HL-60 (cell line): ENCODE measurements at regions not wholly inside any gene's neighbourhood (a gene's known extent, or its start where the extent isn't known, plus 50 kb on each side); places are given as distances from the start of the nearest gene placed in this dataset.

ENCODE experiments used
- DNase-seq, 2 experiments: peaks; one replicate each; pipeline ENCODE4 v3.0.0-alpha.2; 2010 to 2020; ENCODE audit warnings: low read depth in 1 of 2, low spot score in 1 of 2
- H3K27ac ChIP-seq: fragments of 250-450 bp; sonication (Bioruptor Pico); replicated peaks from 2 replicates; pipeline ENCODE4 v1.5.1; 2020; ENCODE audit warnings: mild to moderate bottlenecking, moderate library complexity
- H3K27me3 ChIP-seq: fragments of 250-450 bp; sonication (Bioruptor Pico); 2 replicates; pipeline ENCODE4 v1.5.1; 2021; ENCODE audit warnings: mild to moderate bottlenecking, moderate library complexity; ENCODE audit not compliant: insufficient read depth, poor library complexity, severe bottlenecking
- H3K4me3 ChIP-seq: replicated peaks from 2 replicates; pipeline ENCODE4 v1.5.1; 2011; ENCODE audit warnings: mild to moderate bottlenecking, control low read depth, low read length; ENCODE audit not compliant: insufficient read depth
- CTCF ChIP-seq: IDR thresholded peaks from one replicate; pipeline ENCODE4 v1.5.1; 2011; ENCODE audit warnings: low read length, control low read depth, inconsistent platforms; ENCODE audit not compliant: insufficient read depth
- GABPA ChIP-seq: IDR thresholded peaks from 2 replicates; pipeline ENCODE4 v1.6.1; 2012; ENCODE audit warnings: low read depth
- POLR2AphosphoS5 ChIP-seq: IDR thresholded peaks from 2 replicates; pipeline ENCODE4 v1.6.1; 2012; ENCODE audit warnings: low read depth
- REST ChIP-seq: IDR thresholded peaks from 2 replicates; pipeline ENCODE4 v1.6.1; 2012; ENCODE audit warnings: low read depth; ENCODE audit not compliant: insufficient replicate concordance
- SPI1 ChIP-seq: IDR thresholded peaks from 2 replicates; pipeline ENCODE4 v1.6.1; 2012; ENCODE audit warnings: low read depth, mild to moderate bottlenecking, borderline replicate concordance

- H3K4me3 ChIP-seq = no peak overlapping the region
- no peak for TF ChIP-seq CTCF
- TF ChIP-seq GABPA = no peak
- TF ChIP-seq REST = no peak
- TF ChIP-seq SPI1 = no peak
- no peak for TF ChIP-seq POLR2AphosphoS5
- no peaks in the 10 kb centered on the region for H3K27me3 ChIP-seq
- DNase-seq = no peak
- no peak overlapping the region for H3K27ac ChIP-seq
Observed at GRCh38 chr3:22971497-22971896, 231.6 kb upstream of the UBE2E2 start.

- DNase-seq = no peak
- H3K27me3 ChIP-seq = no peaks in the 10 kb centered on the region
- no peak overlapping the region for H3K27ac ChIP-seq
- no peak overlapping the region for H3K4me3 ChIP-seq
- TF ChIP-seq POLR2AphosphoS5 (no peak), GABPA (no peak), CTCF (no peak), REST (no peak), SPI1 (no peak)
Observed at GRCh38 chr3:22977042-22977441, 226.1 kb upstream of the UBE2E2 start.

GRCh38 chr3:22977650-22978289 lies 225.4 kb upstream of the UBE2E2 start:
- no peak for TF ChIP-seq SPI1
- no peak for TF ChIP-seq POLR2AphosphoS5
- no peak for TF ChIP-seq REST
- TF ChIP-seq GABPA = no peak
- TF ChIP-seq CTCF = no peak
- no peak for DNase-seq
- no peaks in the 10 kb centered on the region for H3K27me3 ChIP-seq
- H3K4me3 ChIP-seq = no peak overlapping the region
- no peak overlapping the region for H3K27ac ChIP-seq
